GM12878 (cell line): ENCODE measurements at regions not wholly inside any gene's neighbourhood (a gene's known extent, or its start where the extent isn't known, plus 50 kb on each side); places are given as distances from the start of the nearest gene placed in this dataset.

Experiments
- ATAC-seq: fragments of 200-7000 bp; cut with Tn5 transposase; 3 replicates; pipeline ENCODE4 v1.9.1; 2020; ENCODE audit warnings: mild to moderate bottlenecking, moderate library complexity
- BruUV-seq: library from RNA; stranded (reverse); fragments of 400-500 nt; replicated peaks from 2 replicates; lab custom pipeline; 2021; lab: Mats Ljungman, UMichigan
- CTCF ChIA-PET: fragments of 300-600 bp; sonication (Branson Sonifier 250); formaldehyde crosslinking; extraction: SDS; loops from one replicate; lab custom pipeline; 2021; ENCODE audit warnings: inconsistent platforms; lab: Yijun Ruan, JAX
- POLR2A ChIA-PET: fragments of 350-600 bp; formaldehyde crosslinking; extraction: SDS; loops from one replicate; lab custom pipeline; 2021; ENCODE audit warnings: inconsistent platforms; lab: Charles Lee
- RAD21 ChIA-PET: fragments of 300-600 bp; sonication (Branson Sonifier 250); formaldehyde crosslinking; loops from one replicate; lab custom pipeline; 2023; ENCODE audit warnings: antibody characterized with exemption; ENCODE audit not compliant: unreplicated experiment; lab: Charles Lee
- SMC1A ChIA-PET: fragments of 300-600 bp; sonication (Branson Sonifier 250); formaldehyde crosslinking; loops from one replicate; lab custom pipeline; 2023; ENCODE audit not compliant: unreplicated experiment, uncharacterized antibody; lab: Charles Lee
- DNase-seq: peaks from one replicate; pipeline ENCODE4 v3.0.0-alpha.2; 2011; ENCODE audit warnings: low read depth, low spot score
- FAIRE-seq: peaks from 3 replicates; lab custom pipeline; 2011; peaks lifted over from hg19 to GRCh38; lab: Jason Lieb, UNC
- H2AFZ ChIP-seq: 2 replicates; pipeline ENCODE4 v1.6.0; 2011; ENCODE audit warnings: low read depth, low read length, control low read depth; ENCODE audit not compliant: control insufficient read depth
- H3K27ac ChIP-seq: 2 replicates; pipeline ENCODE4 v1.5.1; 2011; ENCODE audit warnings: control low read depth; ENCODE audit not compliant: control insufficient read depth, insufficient read depth
- H3K27me3 ChIP-seq, 2 experiments: replicated peaks in 1 of 2; 2 replicates each; pipeline versions ENCODE4 v1.6.0 to v1.6.1; 2011; ENCODE audit warnings: low read length in 1 of 2; ENCODE audit not compliant: control insufficient read depth in 2 of 2, insufficient read depth in 2 of 2
- H3K36me3 ChIP-seq, 2 experiments: 2 replicates each; pipeline ENCODE4 v1.5.1; 2011; ENCODE audit warnings: low read length in 1 of 2; ENCODE audit not compliant: control insufficient read depth in 2 of 2, insufficient read depth in 2 of 2
- H3K4me1 ChIP-seq: 2 replicates; pipeline ENCODE4 v1.6.1; 2011; ENCODE audit warnings: mild to moderate bottlenecking, low read length, moderate library complexity, mixed read lengths; ENCODE audit not compliant: control insufficient read depth, insufficient read depth
- H3K4me2 ChIP-seq: 2 replicates; pipeline ENCODE4 v1.6.0; 2011; ENCODE audit warnings: control low read depth; ENCODE audit not compliant: control insufficient read depth, insufficient read depth
- H3K4me3 ChIP-seq: fragments of 200-600 bp; sonication (generic); 2 replicates; pipeline ENCODE4 v1.5.1; 2016
- H3K79me2 ChIP-seq: 2 replicates; pipeline ENCODE4 v1.6.0; 2011; ENCODE audit warnings: low read length; ENCODE audit not compliant: control insufficient read depth, insufficient read depth
- H3K9ac ChIP-seq: 2 replicates; pipeline ENCODE4 v1.8.0; 2011; ENCODE audit warnings: low read length, control low read depth, mixed read lengths; ENCODE audit not compliant: control insufficient read depth, insufficient read depth
- H3K9me3 ChIP-seq: replicated peaks from 3 replicates; pipeline ENCODE4 v1.5.1; 2011; ENCODE audit warnings: mild to moderate bottlenecking, low read length; ENCODE audit not compliant: control insufficient read depth, insufficient read depth
- H4K20me1 ChIP-seq: 2 replicates; pipeline ENCODE4 v1.6.0; 2011; ENCODE audit not compliant: control insufficient read depth, insufficient read depth
- E4F1 ChIP-seq: fragments of 450-650 bp; IDR thresholded peaks from 2 replicates; pipeline ENCODE4 v1.6.1; 2018; ENCODE audit warnings: borderline replicate concordance, mild to moderate bottlenecking; ENCODE audit not compliant: partially characterized antibody
- EGR1 ChIP-seq, 2 experiments: IDR thresholded peaks; 1 replicate in 1 of 2; 2 replicates in 1 of 2; pipeline ENCODE4 v1.6.1; 2011 to 2012; ENCODE audit warnings: low read depth in 2 of 2, low read length in 2 of 2, borderline replicate concordance in 1 of 2, mild to moderate bottlenecking in 1 of 2, moderate library complexity in 1 of 2
- GATAD2B ChIP-seq: fragments of 450-650 bp; conservative IDR thresholded peaks from 2 replicates; pipeline ENCODE4 v1.6.1; 2017; ENCODE audit warnings: low read depth, mild to moderate bottlenecking, moderate library complexity
- JUND ChIP-seq: IDR thresholded peaks from 2 replicates; pipeline ENCODE4 v1.6.1; 2012; ENCODE audit warnings: low read depth, mild to moderate bottlenecking, low read length, improper control_type of control experiment, moderate library complexity
- KDM1A ChIP-seq: fragments of 200-600 bp; sonication (generic); IDR thresholded peaks from 2 replicates; pipeline ENCODE4 v1.6.1; 2016; ENCODE audit warnings: borderline replicate concordance
- RAD21 ChIP-seq: IDR thresholded peaks from 2 replicates; pipeline ENCODE4 v1.6.1; 2011; ENCODE audit warnings: mild to moderate bottlenecking, low read depth, low read length, moderate library complexity; ENCODE audit not compliant: insufficient read depth
- in situ Hi-C: fragments of 300-500 bp; cut with MboI; formaldehyde crosslinking; loops from 9 replicates; pipeline ENCODE4 v1.14.3; 2018; ENCODE audit warnings: mixed read lengths
- intact Hi-C: fragments of 100-400 bp; cut with micrococcal nuclease; formaldehyde crosslinking; loops from one replicate; pipeline ENCODE4 v1.14.2; 2022; ENCODE audit not compliant: unreplicated experiment

DNA sequence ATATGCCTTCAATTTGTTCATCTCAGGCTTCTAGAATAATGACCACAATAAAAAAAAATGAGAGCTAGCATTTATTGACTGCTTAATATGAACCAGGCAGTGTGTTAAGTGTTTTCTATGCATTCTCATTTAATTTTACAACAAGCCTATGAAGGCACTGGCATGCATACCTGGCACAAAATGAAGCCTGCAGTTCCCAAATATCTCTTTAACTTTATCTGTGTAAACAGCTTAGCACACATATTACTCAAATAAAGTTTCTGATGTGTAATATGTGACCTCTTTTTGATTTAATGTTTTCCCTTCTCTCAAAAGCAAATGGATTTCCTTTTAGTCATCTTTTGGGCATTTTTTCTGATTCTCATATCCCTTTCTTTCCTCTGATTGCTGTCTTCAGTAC lies 671.8 kb downstream of the PCDH7 start:
- no peaks in the 10 kb centered on the region for H3K27me3 ChIP-seq
- intact Hi-C loops: no loop called here
- no peak overlapping the region for H3K9ac ChIP-seq
- no peak overlapping the region for H3K27ac ChIP-seq
- no peak for TF ChIP-seq JUND
- TF ChIP-seq GATAD2B: no peak
- no peak for TF ChIP-seq EGR1 (IDR thresholded peaks at IDR 0.05; ENCODE audit: borderline replicate concordance in 1 of 2, low read depth in 2 of 2, low read length in 2 of 2)
- no peak for TF ChIP-seq KDM1A
- TF ChIP-seq E4F1: no peak
- no peak for TF ChIP-seq RAD21
- TF ChIP-seq, all 136 proteins: peak for 0
- POLR2A ChIA-PET: interaction anchor here (0.6 kb wide), 1 partner anchor 169 kb away, joined by 6 read pairs; no protein-coding TSS in a partner anchor
- no peaks in the 10 kb centered on the region for H3K4me1 ChIP-seq
- H3K4me3 ChIP-seq: no peak overlapping the region
- no peaks in the 10 kb centered on the region for H3K36me3 ChIP-seq
- in situ Hi-C loops: no loop called here
- H4K20me1 ChIP-seq: no peaks in the 10 kb centered on the region
- H3K79me2 ChIP-seq: no peaks in the 10 kb centered on the region
- no peaks in the 10 kb centered on the region for H3K9me3 ChIP-seq
- no peak overlapping the region for H3K4me2 ChIP-seq
- no peak overlapping the region for H2AFZ ChIP-seq
- BruUV-seq: no TSS peak
- SMC1A ChIA-PET: no interaction called here
- RAD21 ChIA-PET: no interaction called here
- ATAC-seq (no peak), DNase-seq (no peak), FAIRE-seq (no peak)
- CTCF ChIA-PET: interaction anchor here (0.6 kb wide), 1 partner anchor 7 kb away, joined by 3 read pairs; no protein-coding TSS in a partner anchor
